ENCODE measurements at regions not wholly inside any gene's neighbourhood (a gene's known extent, or its start where the extent isn't known, plus 50 kb on each side); places are given as distances from the start of the nearest gene placed in this dataset.

- BruUV-seq (replicated peaks), result no TSS peak
- no peaks in the 10 kb centered on the region for H3K9me3 Mint-ChIP-seq (ENCODE audit: unreplicated experiment)
- Histone ChIP-seq H3K4me3 (ENCODE audit: low read depth, low read length) (no peak overlapping the region), H3K4me1 (no peaks in the 10 kb centered on the region), H3K36me3 (ENCODE audit: control insufficient read depth, insufficient read depth, low read length) (no peaks in the 10 kb centered on the region), H3K27me3 (replicated peaks; ENCODE audit: control insufficient read depth, insufficient read depth, low read length) (no peaks in the 10 kb centered on the region), H3K9me3 (no peaks in the 10 kb centered on the region)
- peaks cover 2% of the 10 kb centered on the region for H3K27me3 Mint-ChIP-seq (ENCODE audit: insufficient read depth, unreplicated experiment)
- POLR2A ChIA-PET, result no interaction called here
- intact Hi-C loops (cut with micrococcal nuclease; ENCODE audit: unreplicated experiment), result no loop called here
- H3K4me1 Mint-ChIP-seq (ENCODE audit: low read depth, unreplicated experiment), result no peaks in the 10 kb centered on the region
- CTCF ChIA-PET, result no interaction called here
- H3K36me3 Mint-ChIP-seq (ENCODE audit: insufficient read depth, unreplicated experiment), result no peaks in the 10 kb centered on the region
- no peak overlapping the region for H3K27ac Mint-ChIP-seq (ENCODE audit: unreplicated experiment)
- DNase-seq, result no peak
- H3K4me3 Mint-ChIP-seq (ENCODE audit: unreplicated experiment), result no peak overlapping the region
- no peak for TF ChIP-seq CTCF (IDR thresholded peaks at IDR 0.05; ENCODE audit: insufficient read depth in 1 of 2, low read depth in 1 of 2, low read length in 1 of 2, severe bottlenecking in 1 of 2, unreplicated experiment in 1 of 2)
Observed at GRCh38 chr10:10385831-10386230, 631.8 kb upstream of the CELF2 start.

GRCh38 chr10:10389182-10389581 lies 628.5 kb upstream of the CELF2 start:
- POLR2A ChIA-PET, result no interaction called here
- TF ChIP-seq CTCF (IDR thresholded peaks at IDR 0.05; ENCODE audit: insufficient read depth in 1 of 2, low read depth in 1 of 2, low read length in 1 of 2, severe bottlenecking in 1 of 2, unreplicated experiment in 1 of 2), result no peak
- H3K36me3 ChIP-seq (ENCODE audit: control insufficient read depth, insufficient read depth, low read length), result no peaks in the 10 kb centered on the region

GRCh38 chr10:10392511-10392910 lies 625.2 kb upstream of the CELF2 start:
- no peak overlapping the region for H3K4me3 Mint-ChIP-seq (ENCODE audit: unreplicated experiment)
- peaks cover 9% of the 10 kb centered on the region for H3K27me3 Mint-ChIP-seq (ENCODE audit: insufficient read depth, unreplicated experiment)

More at GRCh38 chr10:10389182-10389581, 628.5 kb upstream of the CELF2 start:
- no peak overlapping the region for H3K4me3 ChIP-seq (ENCODE audit: low read depth, low read length)
- no peaks in the 10 kb centered on the region for H3K9me3 Mint-ChIP-seq (ENCODE audit: unreplicated experiment)
- H3K4me1 ChIP-seq, result no peaks in the 10 kb centered on the region
- H3K27me3 ChIP-seq (replicated peaks; ENCODE audit: control insufficient read depth, insufficient read depth, low read length), result no peaks in the 10 kb centered on the region; the same call in 1 of the 2 replicates
- BruUV-seq (replicated peaks), result no TSS peak
- CTCF ChIA-PET, result no interaction called here
- intact Hi-C loops (cut with micrococcal nuclease; ENCODE audit: unreplicated experiment), result no loop called here
- no peaks in the 10 kb centered on the region for H3K4me1 Mint-ChIP-seq (ENCODE audit: low read depth, unreplicated experiment)
- no peaks in the 10 kb centered on the region for H3K36me3 Mint-ChIP-seq (ENCODE audit: insufficient read depth, unreplicated experiment)
- H3K4me3 Mint-ChIP-seq (ENCODE audit: unreplicated experiment), result no peak overlapping the region
- no peak overlapping the region for H3K27ac Mint-ChIP-seq (ENCODE audit: unreplicated experiment)
- 0 out of 2 replicates have a peak, but pooled peaks cover 2% of the 10 kb centered on the region for H3K9me3 ChIP-seq
- DNase-seq, result no peak
- peaks cover 6% of the 10 kb centered on the region for H3K27me3 Mint-ChIP-seq (ENCODE audit: insufficient read depth, unreplicated experiment)

More at GRCh38 chr10:10392511-10392910, 625.2 kb upstream of the CELF2 start:
- Mint-ChIP-seq H3K9me3 (ENCODE audit: unreplicated experiment) (no peaks in the 10 kb centered on the region), H3K36me3 (ENCODE audit: insufficient read depth, unreplicated experiment) (no peaks in the 10 kb centered on the region), H3K4me1 (ENCODE audit: low read depth, unreplicated experiment) (no peaks in the 10 kb centered on the region), H3K27ac (ENCODE audit: unreplicated experiment) (no peak overlapping the region)
- Histone ChIP-seq H3K9me3 (0 out of 2 replicates have a peak, but pooled peaks cover 2% of the 10 kb centered on the region), H3K4me1 (no peaks in the 10 kb centered on the region), H3K27me3 (replicated peaks; ENCODE audit: control insufficient read depth, insufficient read depth, low read length) (no peaks in the 10 kb centered on the region; the same call in 1 of the 2 replicates), H3K36me3 (ENCODE audit: control insufficient read depth, insufficient read depth, low read length) (no peaks in the 10 kb centered on the region), H3K4me3 (ENCODE audit: low read depth, low read length) (no peak overlapping the region)
- POLR2A ChIA-PET, result no interaction called here
- BruUV-seq (replicated peaks), result no TSS peak
- intact Hi-C loops (cut with micrococcal nuclease; ENCODE audit: unreplicated experiment), result no loop called here
- TF ChIP-seq CTCF (IDR thresholded peaks at IDR 0.05; ENCODE audit: insufficient read depth in 1 of 2, low read depth in 1 of 2, low read length in 1 of 2, severe bottlenecking in 1 of 2, unreplicated experiment in 1 of 2), result no peak
- CTCF ChIA-PET, result no interaction called here
- no peak for DNase-seq
